AG04450 (cell line): ENCODE measurements at regions not wholly inside any gene's neighbourhood (a gene's known extent, or its start where the extent isn't known, plus 50 kb on each side); places are given as distances from the start of the nearest gene placed in this dataset.
"Not testable (repeated sequence)": the region's sequence is repeated elsewhere in the genome, so short reads cannot be mapped to it uniquely, and the experiment has no call there.

Experiments used
- CTCF ChIA-PET: fragments of 300-600, 350-600 bp; formaldehyde crosslinking; extraction: SDS; loops from one replicate; lab custom pipeline; 2022; ENCODE audit warnings: antibody characterized with exemption, inconsistent platforms; lab: Charles Lee
- POLR2A ChIA-PET: fragments of 350-600 bp; formaldehyde crosslinking; extraction: SDS; loops from one replicate; lab custom pipeline; 2021; ENCODE audit warnings: antibody characterized with exemption, inconsistent platforms; lab: Yijun Ruan, JAX
- DNase-seq: peaks from one replicate; pipeline ENCODE4 v3.0.0-alpha.2; 2011; ENCODE audit warnings: low read depth, low spot score
- H3K27ac ChIP-seq: one replicate; pipeline ENCODE4 v1.5.1; 2012; ENCODE audit warnings: low read depth, low read length, control low read depth
- H3K27me3 ChIP-seq: one replicate; pipeline ENCODE4 v1.6.0; 2012; ENCODE audit warnings: low read length; ENCODE audit not compliant: control insufficient read depth, insufficient read depth
- H3K4me3 ChIP-seq: 2 replicates; pipeline ENCODE4 v1.5.1; 2011; ENCODE audit warnings: mild to moderate bottlenecking, low read depth, low read length, control low read depth
- H3K9me3 ChIP-seq: 2 replicates; pipeline ENCODE4 v1.5.1; 2012; ENCODE audit warnings: low read length; ENCODE audit not compliant: control insufficient read depth, insufficient read depth
- TF ChIP-seq, protein P1 (sequence below): IDR thresholded peaks from 2 replicates; pipeline ENCODE4 v1.5.1; 2011; ENCODE audit warnings: low read depth, low read length, control low read depth, inconsistent platforms

DNA sequence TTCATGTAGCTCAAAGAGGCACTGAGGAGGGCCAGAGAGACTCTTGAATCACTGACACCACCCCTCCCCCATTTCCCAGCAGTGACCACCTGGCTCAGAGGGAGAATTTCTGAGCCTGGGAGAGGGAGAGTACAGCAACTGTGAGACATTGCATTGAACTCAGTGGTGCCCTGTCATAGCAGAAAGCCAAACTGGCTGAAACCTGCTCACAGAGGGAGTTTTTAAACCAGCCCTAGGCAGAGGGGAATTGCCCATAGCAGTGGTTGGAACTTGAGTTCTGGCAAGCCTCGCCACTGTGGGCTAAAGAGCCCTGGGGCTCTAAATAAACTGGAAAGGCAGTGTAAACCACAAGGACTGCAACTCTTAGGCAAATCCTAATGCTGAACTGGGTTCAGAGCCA is 243.1 kb downstream of the ADCYAP1 start:
- POLR2A ChIA-PET, result no interaction called here
- peaks cover 16% of the 10 kb centered on the region; the same call in 1 of the 2 replicates for H3K9me3 ChIP-seq
- H3K27me3 ChIP-seq, result no peaks in the 10 kb centered on the region
- H3K4me3 ChIP-seq, result no peak overlapping the region
- CTCF ChIA-PET, result no interaction called here
- no peak overlapping the region for H3K27ac ChIP-seq
- TF ChIP-seq, protein P1, sequence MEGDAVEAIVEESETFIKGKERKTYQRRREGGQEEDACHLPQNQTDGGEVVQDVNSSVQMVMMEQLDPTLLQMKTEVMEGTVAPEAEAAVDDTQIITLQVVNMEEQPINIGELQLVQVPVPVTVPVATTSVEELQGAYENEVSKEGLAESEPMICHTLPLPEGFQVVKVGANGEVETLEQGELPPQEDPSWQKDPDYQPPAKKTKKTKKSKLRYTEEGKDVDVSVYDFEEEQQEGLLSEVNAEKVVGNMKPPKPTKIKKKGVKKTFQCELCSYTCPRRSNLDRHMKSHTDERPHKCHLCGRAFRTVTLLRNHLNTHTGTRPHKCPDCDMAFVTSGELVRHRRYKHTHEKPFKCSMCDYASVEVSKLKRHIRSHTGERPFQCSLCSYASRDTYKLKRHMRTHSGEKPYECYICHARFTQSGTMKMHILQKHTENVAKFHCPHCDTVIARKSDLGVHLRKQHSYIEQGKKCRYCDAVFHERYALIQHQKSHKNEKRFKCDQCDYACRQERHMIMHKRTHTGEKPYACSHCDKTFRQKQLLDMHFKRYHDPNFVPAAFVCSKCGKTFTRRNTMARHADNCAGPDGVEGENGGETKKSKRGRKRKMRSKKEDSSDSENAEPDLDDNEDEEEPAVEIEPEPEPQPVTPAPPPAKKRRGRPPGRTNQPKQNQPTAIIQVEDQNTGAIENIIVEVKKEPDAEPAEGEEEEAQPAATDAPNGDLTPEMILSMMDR, result no peak
- no peak for DNase-seq

DNA sequence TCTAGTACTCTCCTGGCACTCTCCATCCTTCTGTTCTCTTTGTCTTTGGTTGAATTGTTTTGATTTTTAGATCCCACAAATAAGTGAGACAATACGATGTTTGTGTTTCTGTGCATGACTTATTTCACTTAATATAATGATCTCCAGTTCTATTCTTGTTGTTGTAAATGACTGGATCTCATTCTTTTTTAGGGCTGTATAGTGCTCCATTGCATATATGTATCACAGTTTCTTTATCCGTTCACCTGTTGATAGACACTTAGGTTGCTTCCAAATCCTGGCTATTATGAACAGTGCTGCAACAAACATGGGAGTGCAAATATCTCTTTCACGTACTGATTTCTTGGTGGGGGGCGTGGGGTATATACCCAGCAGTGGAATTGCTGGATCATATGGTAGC is 245.0 kb downstream of the ADCYAP1 start:
- Histone ChIP-seq H3K27ac (no peak overlapping the region), H3K9me3 (peaks cover 16% of the 10 kb centered on the region; the same call in 1 of the 2 replicates), H3K4me3 (no peak overlapping the region), H3K27me3 (no peaks in the 10 kb centered on the region)
- TF ChIP-seq, protein P1, result no peak
- CTCF ChIA-PET, result no interaction called here
- POLR2A ChIA-PET, result no interaction called here
- no peak for DNase-seq

- no peak for DNase-seq
- no peak overlapping the region for H3K4me3 ChIP-seq
- TF ChIP-seq, protein P1, result no peak
- peaks cover 20% of the 10 kb centered on the region; the same call in 1 of the 2 replicates for H3K9me3 ChIP-seq
- ChIA-PET POLR2A (no interaction called here), CTCF (no interaction called here)
- H3K27ac ChIP-seq, result no peak overlapping the region
- no peaks in the 10 kb centered on the region for H3K27me3 ChIP-seq
These were observed 245.7 kb downstream of the ADCYAP1 start for GRCh38 chr18:1150344-1150743.

- DNase-seq, H3K4me3 ChIP-seq, H3K27ac ChIP-seq, CTCF ChIA-PET, H3K27me3 ChIP-seq, POLR2A ChIA-PET: not testable (repeated sequence)
- H3K9me3 ChIP-seq, result peaks cover 35% of the 10 kb centered on the region; the same call in 1 of the 2 replicates
These were observed 248.3 kb downstream of the ADCYAP1 start for GRCh38 chr18:1152958-1153357.

- no peak for DNase-seq
- Histone ChIP-seq H3K9me3 (no peaks in the 10 kb centered on the region; the same call in 1 of the 2 replicates), H3K27ac (no peak overlapping the region), H3K4me3 (no peak overlapping the region), H3K27me3 (no peaks in the 10 kb centered on the region)
- POLR2A ChIA-PET, result no interaction called here
- TF ChIP-seq, protein P1, result no peak
- CTCF ChIA-PET, result no interaction called here
These were observed 268.9 kb downstream of the ADCYAP1 start for GRCh38 chr18:1173593-1173992.

DNA sequence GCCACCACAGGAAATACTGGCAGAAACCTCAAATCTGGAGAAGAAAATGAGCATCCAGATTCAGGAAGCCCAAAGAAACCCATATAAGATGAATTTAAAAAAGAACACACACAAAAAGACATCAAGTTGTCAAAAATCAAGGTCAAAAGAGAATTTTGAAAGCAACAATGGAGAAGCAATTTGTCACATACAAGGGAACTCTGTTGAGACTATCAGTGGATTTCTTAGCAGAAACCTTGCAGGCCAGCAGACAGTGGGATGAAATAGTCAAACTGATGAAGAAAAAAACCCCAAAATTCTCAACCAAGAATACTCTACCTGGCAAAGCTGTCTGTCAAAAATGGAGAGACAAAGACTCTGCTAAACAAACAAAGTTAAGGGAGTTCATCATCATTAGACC is 272.6 kb downstream of the ADCYAP1 start:
- TF ChIP-seq, protein P1, result no peak
- Histone ChIP-seq H3K27ac (no peak overlapping the region), H3K27me3 (no peaks in the 10 kb centered on the region), H3K4me3 (no peak overlapping the region), H3K9me3 (no peaks in the 10 kb centered on the region; the same call in 1 of the 2 replicates)
- POLR2A ChIA-PET, result no interaction called here
- CTCF ChIA-PET, result no interaction called here
- DNase-seq, result no peak
